Stimulated activated CD4-positive, alpha-beta T cell treated with anti-CD3 and anti-CD28 coated beads, TNF-alpha, amount 100 ng/mL, for 48 hours (primary cell): ENCODE measurements at regions not wholly inside any gene's neighbourhood (a gene's known extent, or its start where the extent isn't known, plus 50 kb on each side); places are given as distances from the start of the nearest gene placed in this dataset.

Experiments used
- DNase-seq, 3 donors: peaks; one replicate each; pipeline ENCODE4 v3.0.0-alpha.2; 2020; ENCODE audit warnings: low read depth in 3 of 3

DNA sequence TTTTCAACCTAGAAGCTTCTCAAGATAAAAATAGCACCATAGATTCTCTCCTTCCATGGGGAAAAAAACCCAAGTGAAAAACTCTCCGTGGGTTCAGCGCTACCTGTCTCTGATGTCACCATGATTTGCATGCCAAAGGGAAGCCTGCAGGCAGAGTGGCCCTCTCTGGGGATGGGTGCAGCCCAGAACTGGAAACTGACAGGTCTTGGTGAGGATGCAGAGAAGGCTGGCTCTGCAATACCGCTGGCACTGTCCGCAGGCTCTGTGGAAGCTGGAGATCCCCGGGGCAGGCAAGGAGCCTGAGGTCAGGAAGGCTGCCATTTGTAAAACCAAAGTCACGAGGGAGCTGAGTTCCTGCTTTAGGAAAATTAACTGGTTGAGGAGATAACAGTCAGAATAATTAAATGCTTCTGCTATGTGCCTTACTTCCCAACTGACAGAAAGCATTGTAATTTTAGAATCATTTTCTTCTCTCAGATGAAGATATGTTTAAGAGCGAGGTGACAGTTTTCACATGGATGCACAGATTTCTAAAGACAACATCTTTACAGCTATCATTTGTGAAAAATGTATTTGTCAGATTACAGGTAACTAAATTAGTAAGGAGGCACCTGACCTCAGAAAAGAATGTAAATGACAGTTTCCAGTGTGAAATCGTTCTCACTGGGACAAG, 731.5 kb upstream of the FZD8 start:
- DNase-seq = no peak

DNA sequence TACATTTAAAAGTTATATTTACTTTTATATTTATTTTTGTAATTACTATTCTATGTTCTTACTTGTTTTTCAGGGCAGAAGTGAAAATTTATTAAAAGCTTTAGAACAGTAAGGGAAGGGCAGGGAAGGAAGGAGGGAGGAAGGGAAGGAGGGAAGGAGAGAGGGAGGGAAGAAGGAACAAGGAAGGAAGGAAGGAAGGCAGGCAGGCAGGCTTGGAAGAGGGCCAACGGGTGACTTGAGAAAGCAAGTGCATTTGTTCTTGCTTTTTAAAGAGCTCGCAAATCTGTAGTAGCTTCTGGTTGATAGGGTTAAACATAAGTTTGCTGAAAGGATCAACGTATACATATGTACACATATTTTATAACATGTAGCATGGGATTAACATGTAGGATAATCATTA, 725.3 kb upstream of the FZD8 start:
- no peak for DNase-seq

DNA sequence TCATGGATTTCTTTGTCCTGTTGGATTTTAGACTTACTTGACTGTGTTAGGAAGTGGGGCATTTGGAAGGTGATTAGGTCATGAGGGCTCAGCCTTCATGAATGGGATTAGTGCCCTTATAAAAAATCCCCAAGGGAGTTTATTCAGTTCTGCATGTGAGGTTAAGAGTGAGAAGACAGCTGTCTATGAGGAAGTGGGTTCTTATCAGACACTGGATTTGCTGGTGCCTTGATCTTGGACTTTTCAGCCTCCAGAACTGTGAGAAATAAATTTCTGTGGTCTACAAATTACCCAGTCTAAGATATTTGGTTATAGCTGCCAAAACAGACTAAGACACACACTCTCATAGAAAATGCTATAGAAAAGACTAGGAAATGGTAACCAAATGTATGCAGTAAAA, 724.7 kb upstream of the FZD8 start:
- no peak for DNase-seq

DNA sequence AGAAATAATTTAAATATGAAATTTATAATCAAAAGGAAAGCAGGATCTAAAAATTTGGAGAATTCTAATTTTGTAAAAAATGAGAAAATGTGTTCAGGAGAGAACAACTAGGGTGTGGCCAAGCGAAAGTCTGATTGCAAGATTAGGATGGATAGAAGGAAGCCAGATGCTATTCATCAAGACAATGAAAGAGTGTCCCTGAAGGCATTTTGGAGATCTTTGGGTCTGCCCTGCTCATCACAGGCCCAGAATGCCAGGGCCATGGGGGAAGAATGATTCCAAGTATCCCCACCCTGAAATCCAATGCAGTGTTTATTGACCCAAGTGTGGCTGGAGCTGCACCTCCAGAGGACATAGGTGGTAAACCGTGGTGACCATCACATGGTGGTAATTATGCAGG, 724.0 kb upstream of the FZD8 start:
- no peak for DNase-seq

DNA sequence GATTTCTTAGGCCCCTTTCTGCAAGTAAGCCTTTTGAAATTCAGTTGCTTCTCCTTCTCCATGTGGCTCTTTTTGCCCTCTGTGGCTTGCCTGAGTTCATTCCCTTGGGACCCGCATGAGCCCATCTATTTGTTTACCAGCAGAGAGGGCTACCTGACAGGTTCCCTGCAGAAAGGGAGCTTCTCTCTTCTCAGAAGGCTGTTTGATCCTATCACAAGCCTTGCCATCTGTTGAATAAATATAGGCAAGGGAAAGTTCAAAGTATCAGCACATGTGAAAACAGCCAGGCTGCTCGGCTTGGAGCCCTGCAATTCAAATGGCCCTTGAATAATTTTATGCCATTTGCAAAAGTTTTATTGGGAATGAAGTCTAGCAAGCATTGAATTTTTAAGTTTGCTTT, 720.2 kb upstream of the FZD8 start:
- no peak for DNase-seq

DNA sequence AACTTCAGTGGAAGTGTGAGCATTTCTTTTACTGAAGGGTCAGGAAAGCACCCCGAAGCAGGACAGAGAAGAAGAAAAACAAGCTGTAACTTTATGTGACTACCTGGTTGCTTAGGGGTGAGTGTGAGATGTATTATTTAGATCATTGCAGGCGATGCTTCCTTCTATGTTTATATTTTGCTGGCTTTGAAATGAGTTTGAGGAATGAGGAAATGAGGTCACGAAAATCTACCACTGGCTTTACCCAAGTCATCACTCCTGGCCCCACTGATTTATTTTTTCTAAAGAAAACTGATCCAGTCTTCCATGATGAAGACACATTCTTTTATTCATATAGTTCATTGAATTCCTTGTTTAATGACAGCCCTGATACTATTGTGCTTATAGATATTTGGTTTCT, 716.6 kb upstream of the FZD8 start:
- no peak for DNase-seq

DNA sequence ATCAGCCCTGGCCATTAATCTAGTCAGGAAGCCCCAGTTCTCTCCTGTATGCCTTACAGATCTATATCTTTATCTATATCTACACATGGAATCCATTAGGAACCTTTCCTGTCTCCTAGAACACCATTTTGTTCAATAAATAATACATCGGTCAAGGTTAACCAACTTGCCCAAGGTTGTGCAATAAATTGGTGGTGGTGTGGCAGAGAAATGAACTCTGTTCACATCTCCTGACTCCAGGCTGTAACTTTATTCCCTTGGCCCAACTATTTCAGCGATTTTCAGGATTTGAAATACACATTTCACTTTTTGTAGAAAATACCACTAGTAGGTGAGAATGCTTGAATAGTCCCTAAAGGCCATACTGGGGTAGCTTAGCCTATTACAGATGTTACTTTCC, 712.5 kb upstream of the FZD8 start:
- no peak for DNase-seq

DNA sequence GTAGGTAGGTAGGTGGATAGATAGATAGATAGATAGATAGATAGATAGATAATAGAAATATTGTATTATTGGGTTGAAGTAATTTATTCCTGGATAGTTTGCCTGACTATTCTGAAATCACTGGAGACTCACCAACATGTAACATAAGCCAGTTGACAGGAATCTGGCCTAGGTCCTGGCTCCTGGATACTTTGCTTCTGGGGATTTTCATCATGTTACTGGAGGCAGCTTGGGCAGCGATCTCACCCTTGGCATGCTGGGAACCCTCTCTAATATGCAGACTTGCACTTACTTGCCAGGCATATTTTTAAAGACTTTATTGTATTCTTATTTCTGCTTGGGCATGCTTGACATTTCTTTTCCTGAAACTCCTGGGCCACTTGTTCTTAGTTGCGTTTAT, 709.1 kb upstream of the FZD8 start:
- DNase-seq = no peak

DNA sequence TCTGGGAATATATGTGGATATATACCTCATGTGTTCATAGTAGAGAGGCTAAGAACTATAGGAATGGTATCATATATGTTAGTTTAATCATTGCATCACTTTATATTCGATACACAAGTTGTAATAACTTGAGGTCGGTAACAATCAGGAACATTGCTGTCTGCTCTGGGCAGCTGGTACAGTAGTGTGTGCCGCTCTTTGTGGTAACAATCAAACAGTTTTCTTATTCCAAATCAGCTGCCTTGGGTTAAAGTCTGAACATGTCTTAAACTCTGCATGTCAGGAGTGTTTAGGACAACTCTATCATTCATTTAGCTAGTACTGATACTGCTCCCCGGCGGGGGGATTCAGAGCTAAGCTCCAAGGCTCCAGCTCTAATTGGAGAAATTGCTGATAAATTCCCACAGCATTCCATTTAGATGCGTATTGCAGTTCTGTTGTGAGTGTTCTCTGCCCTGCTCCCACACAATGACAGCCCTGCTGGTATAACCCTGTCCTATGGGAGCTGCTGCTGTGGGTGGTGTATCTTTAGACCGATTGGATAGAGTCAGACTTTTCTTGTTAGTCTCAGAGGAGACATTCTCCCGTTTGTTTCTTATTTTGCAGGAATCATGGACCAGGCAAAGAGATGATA, 707.5 kb upstream of the FZD8 start:
- DNase-seq = no peak

DNA sequence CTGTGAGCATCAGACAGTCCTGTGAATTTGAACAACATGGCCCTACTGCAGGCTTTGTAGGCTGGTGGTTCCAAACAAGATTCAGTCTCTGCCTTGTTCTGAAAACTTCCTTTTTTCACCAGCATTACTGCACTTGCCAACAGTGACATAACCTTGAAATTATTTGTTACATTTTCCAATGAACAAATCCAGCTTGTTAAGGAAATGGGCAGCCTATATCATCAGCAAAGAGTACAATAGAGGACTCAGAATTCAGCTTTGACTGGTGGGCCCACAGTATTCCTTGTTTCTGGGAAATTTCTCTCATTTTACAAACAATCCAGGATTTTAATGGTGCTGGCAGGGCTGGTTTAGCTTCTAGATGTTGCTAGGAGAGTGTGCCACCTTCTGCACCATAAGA, 703.7 kb upstream of the FZD8 start:
- no peak for DNase-seq

DNA sequence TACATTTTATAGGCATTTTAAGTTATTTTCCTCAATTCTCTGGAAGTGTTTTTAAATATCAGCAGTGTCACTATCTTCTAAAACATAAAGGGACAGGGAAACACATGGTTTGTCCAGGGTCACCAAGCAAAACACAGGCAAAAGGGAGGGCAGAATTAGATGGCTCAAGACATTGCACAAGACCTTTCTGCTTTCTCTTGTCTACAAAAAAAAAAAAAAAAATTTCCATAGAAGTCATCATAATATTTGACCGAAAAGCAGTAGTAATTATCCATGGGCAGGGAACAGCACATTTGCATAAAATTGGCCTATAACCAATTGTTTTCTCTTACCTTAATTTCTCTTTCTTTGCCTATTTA, 703.1 kb upstream of the FZD8 start:
- DNase-seq = no peak

DNA sequence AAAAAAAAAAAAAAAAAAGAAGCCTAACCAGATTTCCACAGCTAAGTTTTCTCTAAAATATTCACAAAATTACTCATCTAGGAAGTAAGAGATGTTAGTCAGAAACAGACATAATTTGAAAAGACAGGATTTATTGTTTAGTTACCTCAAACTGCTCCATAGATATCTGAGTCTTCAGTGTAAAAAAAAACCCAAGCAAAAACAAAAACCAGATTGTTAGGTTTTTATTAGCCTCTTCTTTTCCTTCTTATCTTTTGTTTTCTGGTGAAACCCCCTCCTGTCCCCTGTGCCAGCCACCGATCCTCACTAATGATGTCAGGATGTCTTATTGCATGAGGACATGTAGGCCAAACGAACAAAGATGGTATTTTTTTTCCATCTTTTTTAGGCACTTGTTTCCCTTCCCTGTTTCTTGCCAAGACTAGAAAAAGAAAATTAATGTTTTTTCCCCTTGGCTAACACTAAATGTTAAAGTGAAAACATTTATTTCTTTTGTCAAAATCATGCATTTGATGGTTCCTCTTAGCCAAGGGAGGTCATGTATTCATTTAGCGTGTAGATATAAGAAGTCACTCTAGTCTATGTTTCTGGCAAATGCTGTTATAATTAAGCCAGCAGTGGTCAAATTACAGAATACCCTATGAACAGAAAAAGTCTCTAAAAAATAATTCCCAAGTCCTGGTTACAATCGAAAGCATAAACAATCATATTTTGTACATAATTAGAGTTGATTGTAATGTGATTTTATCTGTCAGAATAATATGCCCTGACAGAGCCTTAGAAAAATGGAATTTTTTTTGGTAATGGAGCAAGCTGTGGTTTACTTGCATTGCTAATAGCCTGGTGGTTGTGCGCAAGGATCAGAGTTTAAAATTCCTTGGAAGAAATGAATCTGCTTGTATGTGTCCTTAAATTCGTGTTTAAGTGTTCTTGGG, 702.4 kb upstream of the FZD8 start:
- no peak for DNase-seq

DNA sequence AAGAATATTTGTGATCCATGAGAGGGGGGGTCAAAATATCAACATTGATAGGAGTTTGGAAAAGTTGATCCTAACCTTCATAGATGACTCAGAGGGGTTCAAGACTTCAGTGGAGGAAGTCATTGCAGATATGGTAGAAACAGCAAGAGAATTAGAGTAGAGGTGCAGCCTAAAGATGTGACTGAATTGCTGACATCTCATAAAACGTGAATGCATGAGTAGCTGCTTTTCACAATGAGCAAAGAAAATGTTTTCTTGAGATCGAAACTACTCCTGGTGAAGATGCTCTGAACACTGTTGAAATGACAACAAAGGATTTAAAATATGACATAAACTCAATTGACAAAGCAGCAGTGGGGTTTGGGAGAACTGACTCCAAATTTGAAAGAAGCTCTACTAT, 700.7 kb upstream of the FZD8 start:
- no peak for DNase-seq

DNA sequence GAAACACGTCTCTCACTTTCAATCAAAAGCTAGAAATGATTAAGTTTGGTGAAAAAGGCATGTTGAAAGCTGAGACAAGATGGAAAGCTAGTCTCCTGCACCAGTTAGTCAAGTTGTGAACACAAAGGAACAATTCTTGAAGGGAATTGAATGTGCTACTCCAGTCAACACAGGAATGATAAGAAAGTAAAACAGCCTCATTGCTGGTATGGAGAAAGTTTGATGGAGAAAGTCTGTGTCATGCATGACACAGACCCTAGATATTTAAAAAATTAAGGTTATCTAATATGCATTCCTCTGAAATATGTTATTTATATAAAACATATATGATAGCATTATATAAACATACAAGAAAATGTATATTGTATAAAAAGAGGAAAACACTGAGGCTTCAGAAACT, 699.4 kb upstream of the FZD8 start:
- DNase-seq = no peak

DNA sequence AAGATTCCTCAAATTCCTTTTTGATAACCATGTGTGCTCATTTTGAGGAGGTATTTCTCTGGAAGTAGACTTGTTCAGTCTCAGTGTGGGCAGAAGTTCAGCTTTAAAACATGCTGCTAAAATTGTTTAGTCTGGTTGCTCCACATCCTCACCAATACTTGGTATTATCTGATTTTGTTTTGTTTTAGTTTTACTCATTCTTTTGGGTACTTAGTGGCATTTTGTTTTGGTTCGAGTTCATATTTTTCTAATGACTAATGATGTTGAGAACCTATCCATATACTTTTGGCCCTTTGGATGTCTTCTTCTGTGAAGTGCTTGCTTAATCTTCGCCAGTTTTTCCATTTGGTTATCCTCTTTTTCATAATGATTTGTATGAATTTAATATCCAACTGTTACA, 694.2 kb upstream of the FZD8 start:
- no peak for DNase-seq

DNA sequence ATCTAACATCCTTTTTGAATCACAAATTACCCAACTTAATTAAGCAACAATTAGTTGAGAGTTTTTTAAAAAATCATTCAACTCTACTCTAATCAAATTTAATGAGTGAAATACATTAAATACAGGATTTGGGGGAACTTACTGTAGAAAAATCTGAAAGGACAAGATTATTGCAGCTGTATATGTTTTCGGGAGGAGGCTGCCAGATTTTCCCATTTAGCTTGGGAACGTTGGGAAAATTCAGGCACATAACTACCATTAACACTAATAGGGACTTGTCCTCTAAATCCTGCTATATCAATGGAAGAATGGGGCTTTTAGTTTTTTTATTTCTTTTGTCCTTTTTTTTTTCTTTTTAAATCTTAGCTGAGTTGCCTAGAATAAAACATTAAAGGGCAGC, 691.4 kb upstream of the FZD8 start:
- DNase-seq = no peak

DNA sequence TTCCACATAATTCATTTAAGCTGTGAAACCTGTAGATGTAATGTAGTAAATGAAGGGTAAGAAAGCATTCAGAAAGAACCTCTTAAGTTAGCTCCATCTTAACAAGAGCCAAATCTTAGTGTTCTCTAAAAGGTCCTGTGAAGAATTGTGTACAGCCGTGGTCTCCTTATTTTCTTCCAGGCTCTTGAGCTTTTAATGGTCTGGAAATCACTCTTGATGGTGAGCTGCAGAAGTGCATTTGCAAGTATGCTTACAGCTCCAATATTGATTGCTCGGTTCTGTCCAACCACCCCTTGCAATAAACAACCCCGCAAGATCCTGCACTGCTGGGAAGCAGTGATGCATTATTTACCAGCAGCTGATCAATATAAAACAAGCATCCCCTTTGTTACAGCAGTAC, 690.8 kb upstream of the FZD8 start:
- no peak for DNase-seq

DNA sequence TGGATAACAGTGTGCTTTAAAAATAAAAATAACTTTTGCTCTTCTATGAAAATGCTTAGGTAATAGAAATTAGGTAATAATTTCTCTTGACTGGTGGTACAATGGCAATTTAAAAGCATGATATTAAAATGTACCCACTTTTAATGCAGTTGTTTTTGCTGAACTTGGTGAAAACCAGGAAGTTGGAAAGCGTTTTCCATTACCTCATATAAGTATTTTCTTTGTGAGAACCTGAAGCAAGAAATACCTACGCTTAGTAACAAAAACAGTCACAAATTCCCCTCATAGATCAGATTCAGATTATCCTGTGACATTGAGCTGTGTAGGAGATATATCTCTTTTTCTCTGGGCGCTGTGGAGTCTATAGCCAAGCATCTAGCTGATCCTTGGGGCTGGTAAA, 689.0 kb upstream of the FZD8 start:
- DNase-seq = no peak

DNA sequence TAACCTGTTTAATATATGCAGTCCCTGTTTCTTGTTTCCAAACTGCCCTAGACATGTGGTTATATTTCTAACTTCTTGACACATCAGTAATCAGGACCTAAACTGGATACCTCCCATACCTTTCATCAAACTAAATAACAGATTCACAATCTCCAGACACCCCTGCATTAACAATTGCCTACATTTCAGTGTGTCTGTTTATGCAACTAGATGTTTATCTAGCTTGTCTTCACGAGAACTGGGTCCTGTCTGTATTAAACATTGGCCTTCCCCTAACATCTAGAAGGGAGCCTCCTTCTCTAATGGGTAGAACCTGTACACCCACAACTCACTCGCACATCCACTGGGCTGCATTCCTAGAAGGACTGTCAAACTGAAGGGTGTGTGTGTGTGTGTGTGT, 683.7 kb upstream of the FZD8 start:
- DNase-seq = no peak

DNA sequence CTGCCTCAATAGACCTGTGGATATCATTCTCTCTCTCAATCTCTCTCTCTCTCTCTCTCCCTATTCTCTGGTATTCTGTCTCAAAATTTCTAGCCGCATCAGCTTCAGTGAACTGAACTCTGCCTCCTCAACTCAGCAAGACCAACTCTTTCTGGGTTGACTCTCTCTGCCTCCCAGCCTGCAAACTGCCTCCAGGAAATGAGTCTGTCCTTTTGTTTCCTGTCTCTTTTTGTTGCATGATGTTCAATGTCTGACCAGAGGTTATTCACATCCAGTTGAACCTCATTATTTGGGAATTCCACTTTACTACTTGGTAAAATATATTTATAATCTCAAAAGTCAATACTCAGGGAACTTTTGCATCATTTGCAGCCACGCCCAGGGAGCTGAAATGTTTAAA, 682.7 kb upstream of the FZD8 start:
- DNase-seq = no peak

DNA sequence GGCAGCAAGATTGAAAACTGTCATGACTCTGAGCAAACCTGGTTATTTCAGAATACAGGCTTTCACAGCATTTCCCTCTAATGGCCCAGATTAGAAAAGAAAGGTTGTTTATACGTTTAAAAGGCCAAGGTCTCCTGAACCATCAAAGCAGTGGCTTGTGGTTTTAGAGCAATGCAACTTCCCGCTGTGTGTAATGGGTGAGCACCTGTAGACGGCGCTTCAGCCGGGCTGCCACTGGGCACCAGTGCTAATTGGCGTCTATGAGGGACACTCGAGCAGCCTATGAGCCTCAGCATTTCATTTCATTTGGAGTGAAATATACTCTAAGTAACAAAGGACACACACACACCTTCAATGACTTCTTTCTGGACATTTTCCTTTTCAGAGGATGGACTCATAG, 671.0 kb upstream of the FZD8 start:
- no peak for DNase-seq

DNA sequence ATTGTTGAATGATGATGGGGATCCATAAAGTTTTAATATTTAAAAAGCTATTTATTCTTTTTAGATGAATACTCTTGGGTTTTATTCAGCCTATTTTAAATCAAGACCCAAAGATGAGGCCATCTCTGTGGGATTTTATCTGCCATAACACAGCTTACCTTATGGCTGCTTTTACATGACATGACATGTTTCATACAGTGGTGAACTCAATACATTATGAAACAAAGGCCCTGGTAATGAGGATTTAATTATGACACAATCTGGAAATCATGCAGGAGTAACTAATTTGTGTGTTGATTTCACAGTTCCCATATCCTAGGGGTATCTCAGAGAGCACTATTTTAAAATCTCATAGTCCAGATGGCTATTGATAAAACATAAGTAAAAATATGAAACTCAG, 661.8 kb upstream of the FZD8 start:
- no peak for DNase-seq

DNA sequence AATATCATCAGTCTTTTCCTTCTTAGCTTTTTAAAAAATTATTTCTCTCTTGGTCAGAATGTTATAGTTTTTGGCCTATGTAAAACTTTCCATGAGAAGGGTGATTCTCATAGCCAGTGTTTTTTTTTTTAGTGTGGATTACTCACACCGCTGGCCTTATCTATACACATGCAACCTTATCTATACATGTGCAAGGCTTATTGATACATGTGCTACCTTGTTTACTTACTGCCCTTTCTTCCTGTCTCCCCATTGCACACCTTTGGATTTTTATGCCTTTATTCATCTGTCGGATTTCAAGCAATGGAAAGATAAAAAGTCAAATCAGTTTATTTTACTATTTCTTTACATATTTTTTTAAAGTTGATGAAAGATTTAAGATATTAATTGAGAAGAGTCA, 660.0 kb upstream of the FZD8 start:
- no peak for DNase-seq
